Testis (tissue), 2 donors: ENCODE measurements at regions not wholly inside any gene's neighbourhood (a gene's known extent, or its start where the extent isn't known, plus 50 kb on each side); places are given as distances from the start of the nearest gene placed in this dataset.

Experiments used
- CTCF ChIP-seq, 3 experiments: fragments of 450-650 bp in 2 of 3; fragments of 200-600 bp in 1 of 3; sonication (generic) in 1 of 3; IDR thresholded peaks; one replicate each; pipeline ENCODE4 v1.5.1; 2016 to 2019; ENCODE audit warnings: antibody characterized with exemption in 3 of 3, mild to moderate bottlenecking in 2 of 3, moderate library complexity in 1 of 3
- POLR2A ChIP-seq: fragments of 450-650 bp; IDR thresholded peaks from one replicate; pipeline ENCODE4 v1.6.1; 2017; ENCODE audit warnings: antibody characterized with exemption, mild to moderate bottlenecking, moderate library complexity

GRCh38 chrX:18045436-18045835, 175.2 kb downstream of the BEND2 start:
- no peak for TF ChIP-seq CTCF (IDR thresholded peaks at IDR 0.05)
- TF ChIP-seq POLR2A = no peak
